Esophagus (tissue), 2 donors: ENCODE measurements at regions not wholly inside any gene's neighbourhood (a gene's known extent, or its start where the extent isn't known, plus 50 kb on each side); places are given as distances from the start of the nearest gene placed in this dataset.

Experiments used
- H3K27ac ChIP-seq, 2 donors: one replicate each; pipeline ENCODE4 v1.5.1; 2013; ENCODE audit warnings: low read depth in 2 of 2, mild to moderate bottlenecking in 2 of 2, inconsistent platforms in 1 of 2, low read length in 1 of 2, moderate library complexity in 1 of 2
- H3K27me3 ChIP-seq, 2 donors: one replicate each; pipeline ENCODE4 v1.6.1; 2013; ENCODE audit warnings: low read length in 2 of 2, control low read depth in 1 of 2, mild to moderate bottlenecking in 1 of 2; ENCODE audit not compliant: insufficient read depth in 2 of 2, control insufficient read depth in 1 of 2
- H3K36me3 ChIP-seq, 2 donors: one replicate each; pipeline ENCODE4 v1.6.1; 2013; ENCODE audit warnings: low read length in 1 of 2; ENCODE audit not compliant: control insufficient read depth in 2 of 2, insufficient read depth in 2 of 2
- H3K4me1 ChIP-seq, 2 donors: one replicate each; pipeline ENCODE4 v1.6.1; 2013; ENCODE audit warnings: low read length in 1 of 2; ENCODE audit not compliant: control insufficient read depth in 2 of 2, insufficient read depth in 2 of 2
- H3K4me3 ChIP-seq, 2 donors: one replicate each; pipeline ENCODE4 v1.5.1; 2013; ENCODE audit warnings: low read length in 2 of 2, mild to moderate bottlenecking in 2 of 2, low read depth in 1 of 2, moderate library complexity in 1 of 2
- H3K9me3 ChIP-seq, 2 donors: one replicate each; pipeline ENCODE4 v1.6.1; 2013; ENCODE audit warnings: mild to moderate bottlenecking in 2 of 2, low read depth in 1 of 2, low read length in 1 of 2, moderate library complexity in 1 of 2; ENCODE audit not compliant: control insufficient read depth in 2 of 2, insufficient read depth in 1 of 2
- WGBS, 2 donors: extraction: QIAGEN DNeasy Blood & Tissue Kit; methylation state at CpG; one replicate each; pipeline ENCODE4 v1.1.7; 2013; 5-methylcytosine and 5-hydroxymethylcytosine counted together
- donor health status: healthy with polysubstance abuse.
- donor health status: Bipolar disorder and iron deficiency.

- peaks cover 0 to 2% of the 10 kb centered on the region in 2 donors for H3K4me1 ChIP-seq
- H3K9me3 ChIP-seq: no peaks in the 10 kb centered on the region
- H3K27ac ChIP-seq: no peak overlapping the region
- no peaks in the 10 kb centered on the region for H3K36me3 ChIP-seq
- WGBS, 2 donors: 88 to 90% methylated on average over 2 of the region's 2 CpGs
- no peak overlapping the region for H3K4me3 ChIP-seq
- no peaks in the 10 kb centered on the region for H3K27me3 ChIP-seq
Measured at GRCh38 chr3:125645616-125646015, 50.3 kb upstream of the OSBPL11 start.

DNA sequence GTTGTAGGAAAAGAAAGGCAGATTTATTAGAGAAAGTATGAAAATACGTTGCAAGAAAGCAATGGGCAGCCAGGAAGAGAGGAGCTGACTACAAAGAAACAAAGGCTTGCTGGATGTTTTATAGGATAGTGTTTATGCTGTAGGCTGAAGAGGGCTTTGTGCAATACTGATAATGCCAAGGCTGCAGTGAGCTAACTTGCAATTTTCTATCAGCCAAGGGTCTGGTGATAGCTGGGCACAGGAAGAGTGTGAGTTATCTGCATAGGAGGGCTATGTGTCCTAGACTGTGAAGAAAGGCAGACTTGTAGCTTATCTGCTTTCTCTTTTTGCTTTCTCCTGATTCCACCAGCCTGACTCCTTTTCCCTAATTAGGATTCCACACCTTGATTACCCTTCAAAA lies 51.3 kb upstream of the OSBPL11 start:
- Histone ChIP-seq H3K27ac (no peak overlapping the region), H3K4me3 (no peak overlapping the region)
- 76 to 78% methylated on average over 1 of the region's 1 CpG for WGBS, 2 donors

GRCh38 chr3:125647318-125648014 lies 52.2 kb upstream of the OSBPL11 start:
- Histone ChIP-seq H3K4me1 (peaks cover 0 to 2% of the 10 kb centered on the region in 2 donors), H3K36me3 (no peaks in the 10 kb centered on the region), H3K27me3 (no peaks in the 10 kb centered on the region), H3K9me3 (no peaks in the 10 kb centered on the region), H3K27ac (peak overlapping the region; percentile 83 to 94), H3K4me3 (peak overlapping the region in 1 of 2 donors; percentile 30)
- 41 to 49% methylated on average over 8 of the region's 8 CpGs for WGBS, 2 donors

More for the DNA sequence above, 51.3 kb upstream of the OSBPL11 start:
- Histone ChIP-seq H3K27me3 (no peaks in the 10 kb centered on the region), H3K9me3 (no peaks in the 10 kb centered on the region), H3K36me3 (no peaks in the 10 kb centered on the region), H3K4me1 (peaks cover 0 to 2% of the 10 kb centered on the region in 2 donors)

DNA sequence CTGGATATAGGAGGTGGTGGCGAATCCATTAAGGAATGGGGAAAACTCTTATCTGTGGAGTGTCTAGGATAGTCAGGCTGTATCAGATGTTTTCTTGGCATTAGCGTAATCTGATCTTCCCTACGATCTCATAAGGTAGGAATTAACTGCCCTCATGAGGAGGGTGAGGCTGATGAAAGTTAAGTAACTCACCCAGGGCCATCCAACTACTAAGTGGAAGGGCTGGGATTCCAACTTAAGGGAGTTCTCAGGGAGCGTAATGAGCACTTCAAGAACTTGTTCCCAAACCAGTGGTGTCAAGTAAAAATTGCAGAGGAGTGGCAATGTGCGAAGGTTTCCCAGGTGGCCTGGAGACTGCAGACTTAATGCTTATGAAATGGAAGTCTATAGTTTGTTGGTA lies 55.9 kb upstream of the OSBPL11 start:
- H3K27me3 ChIP-seq: no peaks in the 10 kb centered on the region
- H3K36me3 ChIP-seq: no peaks in the 10 kb centered on the region
- 82 to 87% methylated on average over 5 of the region's 5 CpGs for WGBS, 2 donors
- no peak overlapping the region for H3K4me3 ChIP-seq
- no peak overlapping the region for H3K27ac ChIP-seq
- peaks cover 0 to 2% of the 10 kb centered on the region in 2 donors for H3K4me1 ChIP-seq
- no peaks in the 10 kb centered on the region for H3K9me3 ChIP-seq

- H3K4me1 ChIP-seq: peaks cover 0 to 2% of the 10 kb centered on the region in 2 donors
- no peak overlapping the region for H3K4me3 ChIP-seq
- WGBS, 2 donors: 87 to 89% methylated on average over 4 of the region's 4 CpGs
- no peak overlapping the region for H3K27ac ChIP-seq
- no peaks in the 10 kb centered on the region for H3K36me3 ChIP-seq
- no peaks in the 10 kb centered on the region for H3K9me3 ChIP-seq
- H3K27me3 ChIP-seq: no peaks in the 10 kb centered on the region
Measured at GRCh38 chr3:125652349-125652748, 57.1 kb upstream of the OSBPL11 start.

DNA sequence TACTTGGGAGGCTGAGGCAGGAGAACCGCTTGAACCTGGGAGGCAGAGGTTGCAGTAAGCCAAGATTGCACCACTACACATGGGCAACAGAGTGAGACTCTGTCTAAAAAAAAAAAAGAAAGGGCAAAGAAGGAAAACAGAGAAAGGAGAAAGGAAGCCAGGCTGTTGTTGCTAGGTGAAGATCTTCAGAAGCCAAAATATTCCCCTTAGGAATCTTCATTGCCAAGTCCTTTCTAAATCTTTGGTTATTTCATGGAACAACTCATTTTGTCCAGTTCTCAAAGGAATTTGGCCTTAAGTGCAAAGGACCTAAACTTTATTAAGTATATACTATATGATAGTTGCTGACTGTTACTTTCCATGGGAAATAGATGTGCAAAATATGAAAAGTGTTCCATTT lies 59.2 kb upstream of the OSBPL11 start:
- Histone ChIP-seq H3K4me3 (no peak overlapping the region), H3K27me3 (no peaks in the 10 kb centered on the region), H3K4me1 (no peaks in the 10 kb centered on the region), H3K36me3 (no peaks in the 10 kb centered on the region), H3K9me3 (no peaks in the 10 kb centered on the region), H3K27ac (no peak overlapping the region)
- whole genome bisulfite sequencing, 2 donors: 97 to 100% methylated on average over 1 of the region's 1 CpG

- no peaks in the 10 kb centered on the region for H3K27me3 ChIP-seq
- no peaks in the 10 kb centered on the region for H3K9me3 ChIP-seq
- H3K27ac ChIP-seq: no peak overlapping the region
- H3K4me1 ChIP-seq: no peaks in the 10 kb centered on the region
- no peaks in the 10 kb centered on the region for H3K36me3 ChIP-seq
- 89 to 91% methylated on average over 2 of the region's 2 CpGs for WGBS, 2 donors
- no peak overlapping the region for H3K4me3 ChIP-seq
Measured at GRCh38 chr3:125662675-125663074, 67.4 kb upstream of the OSBPL11 start.

DNA sequence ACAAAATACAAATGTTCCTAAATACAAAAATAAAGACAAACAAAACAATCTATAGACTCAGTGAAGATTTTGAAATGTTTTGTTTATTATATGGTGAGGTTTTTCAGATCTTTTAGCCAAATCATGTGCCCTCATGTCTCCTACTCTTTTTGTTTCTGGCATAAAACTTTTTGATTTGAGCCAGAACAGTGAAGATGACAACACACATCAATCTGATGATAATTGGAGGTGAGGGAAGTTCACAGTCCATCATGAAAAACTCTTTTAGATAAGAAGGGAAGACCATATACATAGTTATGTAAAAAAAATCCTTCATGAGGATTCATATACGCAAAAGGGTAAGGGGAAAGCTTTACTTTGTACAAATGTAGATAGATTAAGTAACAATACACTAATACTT lies 75.1 kb upstream of the OSBPL11 start:
- Histone ChIP-seq H3K27ac (no peak overlapping the region), H3K27me3 (no peaks in the 10 kb centered on the region), H3K9me3 (no peaks in the 10 kb centered on the region), H3K4me1 (no peaks in the 10 kb centered on the region), H3K36me3 (no peaks in the 10 kb centered on the region), H3K4me3 (no peak overlapping the region)
- 91 to 98% methylated on average over 1 of the region's 1 CpG for WGBS, 2 donors

GRCh38 chr3:125670945-125671344 lies 75.6 kb upstream of the OSBPL11 start:
- 90 to 93% methylated on average over 4 of the region's 4 CpGs for WGBS, 2 donors

More at GRCh38 chr3:125670945-125671344, 75.6 kb upstream of the OSBPL11 start:
- Histone ChIP-seq H3K4me1 (no peaks in the 10 kb centered on the region), H3K9me3 (no peaks in the 10 kb centered on the region), H3K36me3 (no peaks in the 10 kb centered on the region), H3K27ac (no peak overlapping the region), H3K27me3 (peaks cover 0 to 3% of the 10 kb centered on the region in 2 donors), H3K4me3 (no peak overlapping the region)
